ENCODE measurements at regions not wholly inside any gene's neighbourhood (a gene's known extent, or its start where the extent isn't known, plus 50 kb on each side); places are given as distances from the start of the nearest gene placed in this dataset.

GRCh38 chr4:122977103-122977502 is 54.7 kb upstream of the NUDT6 start:
- no peak for TF ChIP-seq HDGF (IDR thresholded peaks at IDR 0.05; ENCODE audit: borderline replicate concordance)
- TF ChIP-seq BHLHE40 (IDR thresholded peaks at IDR 0.05; ENCODE audit: borderline replicate concordance): no peak
- no peak for TF ChIP-seq TARDBP (IDR thresholded peaks at IDR 0.05)
- TF ChIP-seq NFRKB (IDR thresholded peaks at IDR 0.05): no peak
- no peak for TF ChIP-seq SUZ12 (IDR thresholded peaks at IDR 0.05)
- no peak for TF ChIP-seq CTBP1 (IDR thresholded peaks at IDR 0.05; ENCODE audit: borderline replicate concordance)
- TF ChIP-seq PKNOX1 (IDR thresholded peaks at IDR 0.05): no peak

All from HEK293T (cell line).